Neural progenitor cell (in vitro differentiated cells): ENCODE measurements at regions not wholly inside any gene's neighbourhood (a gene's known extent, or its start where the extent isn't known, plus 50 kb on each side); places are given as distances from the start of the nearest gene placed in this dataset.
A peak's percentile ranks its signal among the peaks of the same experiment; 100 is the strongest.
"Not testable (repeated sequence)": the region's sequence is repeated elsewhere in the genome, so short reads cannot be mapped to it uniquely, and the experiment has no call there.

Experiments used
- DNase-seq: peaks from one replicate; pipeline ENCODE4 v3.0.0-alpha.2; 2016; ENCODE audit warnings: low spot score
- H2AFZ ChIP-seq: fragments of 200-600 bp; sonication (generic); replicated peaks from 2 replicates; pipeline ENCODE4 v1.6.1; 2016; ENCODE audit warnings: antibody characterized with exemption
- H3F3A ChIP-seq: fragments of 200-600 bp; sonication (generic); 2 replicates; pipeline ENCODE4 v1.6.1; 2016; ENCODE audit warnings: antibody characterized with exemption, low read depth
- H3K27ac ChIP-seq: fragments of 200-600 bp; sonication (generic); 2 replicates; pipeline ENCODE4 v1.5.1; 2016; ENCODE audit warnings: mild to moderate bottlenecking
- H3K27me3 ChIP-seq: fragments of 200-600 bp; sonication (generic); 2 replicates; pipeline ENCODE4 v1.6.1; 2016; ENCODE audit warnings: mild to moderate bottlenecking, moderate library complexity
- H3K36me3 ChIP-seq: fragments of 200-600 bp; sonication (generic); 2 replicates; pipeline ENCODE4 v1.5.1; 2016
- H3K4me1 ChIP-seq: fragments of 200-600 bp; sonication (generic); 2 replicates; pipeline ENCODE4 v1.6.1; 2016; ENCODE audit warnings: mixed run types
- H3K4me2 ChIP-seq: fragments of 200-600 bp; sonication (generic); 2 replicates; pipeline ENCODE4 v1.6.1; 2016
- H3K4me3 ChIP-seq: fragments of 200-600 bp; sonication (generic); 2 replicates; pipeline ENCODE4 v1.5.1; 2016
- H3K79me2 ChIP-seq: fragments of 200-600 bp; sonication (generic); 2 replicates; pipeline ENCODE4 v1.6.1; 2016; ENCODE audit warnings: low read depth
- H3K9ac ChIP-seq: fragments of 200-600 bp; sonication (generic); 2 replicates; pipeline ENCODE4 v1.6.1; 2016
- H3K9me3 ChIP-seq: fragments of 200-600 bp; sonication (generic); 2 replicates; pipeline ENCODE4 v1.5.1; 2016; ENCODE audit warnings: low read depth
- H4K20me1 ChIP-seq: fragments of 200-600 bp; sonication (generic); 2 replicates; pipeline ENCODE4 v1.6.1; 2016; ENCODE audit warnings: low read depth
- H3K27ac Mint-ChIP-seq: 3 replicates; pipeline ENCODE4 v1.8.0; 2021; ENCODE audit warnings: mixed read lengths
- H3K27me3 Mint-ChIP-seq: 2 replicates; pipeline ENCODE4 v1.8.0; 2022; ENCODE audit warnings: low read depth, mild to moderate bottlenecking, inconsistent platforms, moderate library complexity, mixed read lengths; ENCODE audit not compliant: insufficient read depth
- H3K36me3 Mint-ChIP-seq: 3 replicates; pipeline ENCODE4 v1.8.0; 2021; ENCODE audit warnings: mixed read lengths
- H3K4me1 Mint-ChIP-seq: 3 replicates; pipeline ENCODE4 v1.8.0; 2021; ENCODE audit warnings: mixed read lengths
- H3K4me3 Mint-ChIP-seq: 3 replicates; pipeline ENCODE4 v1.8.0; 2021; ENCODE audit warnings: mild to moderate bottlenecking, moderate library complexity, mixed read lengths
- H3K9me3 Mint-ChIP-seq: 3 replicates; pipeline ENCODE4 v1.8.0; 2020; ENCODE audit warnings: mixed read lengths
- TF ChIP-seq, protein P1 (sequence below): fragments of 200-600 bp; sonication (generic); IDR thresholded peaks from 2 replicates; pipeline ENCODE4 v1.5.1; 2017; ENCODE audit warnings: antibody characterized with exemption, mild to moderate bottlenecking

DNA sequence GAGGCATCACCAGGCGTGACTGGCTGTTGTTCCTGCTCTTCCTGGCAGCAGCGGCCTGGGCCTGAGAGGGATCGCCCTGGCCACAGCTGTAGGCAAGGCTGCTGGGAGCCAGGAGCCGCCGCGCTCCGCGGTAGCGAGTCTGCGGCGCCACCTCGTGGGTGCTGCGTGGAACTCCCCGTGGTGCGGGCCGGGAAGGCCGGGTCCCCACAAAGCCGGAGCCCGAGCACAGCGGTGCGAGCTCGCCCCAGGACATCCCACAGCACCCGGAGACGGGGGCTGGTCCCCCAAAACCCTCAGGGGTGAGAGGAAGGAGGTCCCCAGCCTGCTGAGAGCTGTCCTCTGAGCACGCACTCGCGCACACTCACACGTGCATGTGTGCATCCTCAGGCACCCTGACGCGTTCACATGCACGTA, 320.0 kb upstream of the PLGLB1 start:
- not testable (repeated sequence) for H3K4me3 ChIP-seq, H4K20me1 ChIP-seq, H3K4me1 ChIP-seq, H3K9ac ChIP-seq, H3K27me3 ChIP-seq, H3K9me3 Mint-ChIP-seq, H3K4me3 Mint-ChIP-seq, H3K4me1 Mint-ChIP-seq, H3K27ac ChIP-seq, H3F3A ChIP-seq, H3K9me3 ChIP-seq, H3K4me2 ChIP-seq, H3K27ac Mint-ChIP-seq, H3K27me3 Mint-ChIP-seq, H3K36me3 ChIP-seq, H3K36me3 Mint-ChIP-seq, H3K79me2 ChIP-seq, H2AFZ ChIP-seq
- TF ChIP-seq, protein P1, sequence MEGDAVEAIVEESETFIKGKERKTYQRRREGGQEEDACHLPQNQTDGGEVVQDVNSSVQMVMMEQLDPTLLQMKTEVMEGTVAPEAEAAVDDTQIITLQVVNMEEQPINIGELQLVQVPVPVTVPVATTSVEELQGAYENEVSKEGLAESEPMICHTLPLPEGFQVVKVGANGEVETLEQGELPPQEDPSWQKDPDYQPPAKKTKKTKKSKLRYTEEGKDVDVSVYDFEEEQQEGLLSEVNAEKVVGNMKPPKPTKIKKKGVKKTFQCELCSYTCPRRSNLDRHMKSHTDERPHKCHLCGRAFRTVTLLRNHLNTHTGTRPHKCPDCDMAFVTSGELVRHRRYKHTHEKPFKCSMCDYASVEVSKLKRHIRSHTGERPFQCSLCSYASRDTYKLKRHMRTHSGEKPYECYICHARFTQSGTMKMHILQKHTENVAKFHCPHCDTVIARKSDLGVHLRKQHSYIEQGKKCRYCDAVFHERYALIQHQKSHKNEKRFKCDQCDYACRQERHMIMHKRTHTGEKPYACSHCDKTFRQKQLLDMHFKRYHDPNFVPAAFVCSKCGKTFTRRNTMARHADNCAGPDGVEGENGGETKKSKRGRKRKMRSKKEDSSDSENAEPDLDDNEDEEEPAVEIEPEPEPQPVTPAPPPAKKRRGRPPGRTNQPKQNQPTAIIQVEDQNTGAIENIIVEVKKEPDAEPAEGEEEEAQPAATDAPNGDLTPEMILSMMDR, result peak; percentile 59
- DNase-seq, result peak; percentile 78

DNA sequence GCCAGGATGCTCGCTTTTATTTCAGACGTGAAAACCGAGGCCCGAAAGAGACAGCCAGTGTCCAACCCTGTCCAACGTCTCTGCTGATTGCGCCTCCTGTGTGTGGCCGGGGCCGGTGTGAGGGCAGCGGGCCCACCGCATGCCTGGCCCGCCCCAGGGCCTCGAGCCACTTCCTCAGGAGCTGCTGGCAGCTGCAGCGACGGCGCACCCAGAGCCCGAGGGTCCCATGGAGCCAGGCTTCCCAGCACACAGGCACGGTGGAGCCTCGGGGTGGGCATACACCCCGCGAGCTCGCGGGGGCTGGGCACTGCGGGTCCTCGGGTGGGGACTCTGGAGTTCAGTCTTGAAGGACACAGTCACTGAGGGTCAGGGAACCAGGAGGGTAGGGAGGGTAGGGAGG, 320.5 kb upstream of the PLGLB1 start:
- H2AFZ ChIP-seq, H3K9ac ChIP-seq, H3K4me3 ChIP-seq, H3K36me3 ChIP-seq, H3K27me3 Mint-ChIP-seq, H3K4me3 Mint-ChIP-seq, H3K27me3 ChIP-seq, H3K4me2 ChIP-seq, H3F3A ChIP-seq, H4K20me1 ChIP-seq, H3K27ac ChIP-seq, H3K9me3 Mint-ChIP-seq, H3K9me3 ChIP-seq, H3K36me3 Mint-ChIP-seq, H3K27ac Mint-ChIP-seq, H3K79me2 ChIP-seq, H3K4me1 ChIP-seq: not testable (repeated sequence)
- peaks cover 11% of the 10 kb centered on the region for H3K4me1 Mint-ChIP-seq
- DNase-seq, result peak; percentile 2

DNA sequence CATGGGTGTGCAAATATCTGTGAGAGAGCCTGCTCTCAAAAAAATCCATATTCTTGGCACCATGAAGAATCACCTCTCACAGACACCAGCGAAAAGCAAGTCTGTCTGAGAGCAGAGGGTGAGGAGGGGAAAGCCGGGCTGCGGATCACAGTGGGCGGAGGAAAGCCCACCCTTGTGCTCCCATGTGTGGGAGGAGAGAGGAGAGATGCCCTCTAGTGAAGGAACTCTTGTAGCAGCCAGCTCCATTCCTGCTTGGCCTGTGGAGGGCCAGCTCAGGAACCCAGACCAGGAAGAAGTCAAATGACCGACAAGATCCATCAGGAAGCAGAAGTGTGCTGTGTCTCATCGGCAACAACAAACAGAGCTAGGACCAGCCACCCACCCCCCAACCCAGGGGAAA, 321.7 kb upstream of the PLGLB1 start:
- H3K36me3 ChIP-seq, H3F3A ChIP-seq, H3K9me3 ChIP-seq, H3K4me3 ChIP-seq, H3K79me2 ChIP-seq, H3K27me3 ChIP-seq, H3K4me3 Mint-ChIP-seq, H3K27ac ChIP-seq, H3K4me1 ChIP-seq, H4K20me1 ChIP-seq, H3K9ac ChIP-seq, H3K27me3 Mint-ChIP-seq, H3K4me2 ChIP-seq, H3K27ac Mint-ChIP-seq, H3K9me3 Mint-ChIP-seq, H2AFZ ChIP-seq, H3K36me3 Mint-ChIP-seq: not testable (repeated sequence)
- DNase-seq, result peak; percentile 9
- peaks cover 14% of the 10 kb centered on the region for H3K4me1 Mint-ChIP-seq
- TF ChIP-seq, protein P1, result peak; percentile 12

DNA sequence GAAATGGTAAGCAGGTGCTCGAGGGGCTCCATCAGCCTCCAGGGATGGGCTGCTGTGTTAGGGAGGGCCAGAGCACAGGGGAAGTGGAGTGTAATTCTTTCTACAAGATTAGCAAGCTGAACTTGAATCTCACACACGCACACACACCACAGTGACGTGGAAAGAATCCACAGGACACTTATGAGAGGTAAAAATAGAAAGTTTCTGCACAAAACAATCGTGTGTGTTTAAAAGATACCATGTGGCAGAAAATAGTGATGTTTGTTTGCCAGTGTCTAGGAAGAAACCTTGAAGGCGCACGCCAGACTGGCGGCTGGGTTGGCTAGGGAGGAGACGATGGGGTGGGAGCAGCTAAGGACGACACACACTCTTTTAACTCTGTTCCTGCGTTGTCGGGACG, 323.6 kb upstream of the PLGLB1 start:
- H3K27ac ChIP-seq, H3K27me3 Mint-ChIP-seq, H3K36me3 ChIP-seq, H3K27ac Mint-ChIP-seq, H3K4me1 ChIP-seq, H3K9me3 ChIP-seq, H3K4me3 ChIP-seq, H3K4me2 ChIP-seq, H3K27me3 ChIP-seq, H3K36me3 Mint-ChIP-seq, H3F3A ChIP-seq, H3K79me2 ChIP-seq, H4K20me1 ChIP-seq, H3K4me3 Mint-ChIP-seq, H2AFZ ChIP-seq, H3K9me3 Mint-ChIP-seq, DNase-seq, H3K9ac ChIP-seq: not testable (repeated sequence)
- H3K4me1 Mint-ChIP-seq, result peaks cover 14% of the 10 kb centered on the region

DNA sequence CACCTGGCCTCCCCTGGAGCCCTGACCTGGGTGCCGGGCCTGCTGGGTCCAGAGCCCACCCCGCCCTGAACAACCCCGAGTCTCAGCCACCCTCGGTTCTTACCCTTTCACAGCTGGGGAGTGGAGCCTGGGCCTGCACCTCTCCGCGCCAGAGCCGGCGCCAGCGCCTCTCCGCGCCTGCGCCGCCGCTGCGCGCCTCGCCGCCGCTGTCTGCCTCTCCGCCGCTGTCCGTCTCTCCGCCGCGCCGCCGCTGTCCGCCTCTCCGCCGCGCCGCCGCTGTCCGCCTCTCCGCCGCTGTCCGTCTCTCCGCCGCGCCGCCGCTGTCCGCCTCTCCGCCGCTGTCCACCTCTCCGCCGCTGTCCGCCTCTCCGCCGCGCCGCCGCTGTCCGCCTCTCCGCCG, 326.9 kb upstream of the PLGLB1 start:
- H4K20me1 ChIP-seq, H3K9ac ChIP-seq, H3K27me3 ChIP-seq, H3K27me3 Mint-ChIP-seq, H3K79me2 ChIP-seq, H2AFZ ChIP-seq, H3K9me3 Mint-ChIP-seq, H3K4me1 ChIP-seq, H3K4me1 Mint-ChIP-seq, H3K9me3 ChIP-seq, H3K27ac ChIP-seq, H3K36me3 ChIP-seq, H3F3A ChIP-seq, H3K27ac Mint-ChIP-seq, H3K36me3 Mint-ChIP-seq: not testable (repeated sequence)
- H3K4me3 Mint-ChIP-seq, result peak overlapping the region; percentile 83
- Histone ChIP-seq H3K4me2 (peak overlapping the region; percentile 67), H3K4me3 (peak overlapping the region; percentile 49)
- DNase-seq, result peak; percentile 28

DNA sequence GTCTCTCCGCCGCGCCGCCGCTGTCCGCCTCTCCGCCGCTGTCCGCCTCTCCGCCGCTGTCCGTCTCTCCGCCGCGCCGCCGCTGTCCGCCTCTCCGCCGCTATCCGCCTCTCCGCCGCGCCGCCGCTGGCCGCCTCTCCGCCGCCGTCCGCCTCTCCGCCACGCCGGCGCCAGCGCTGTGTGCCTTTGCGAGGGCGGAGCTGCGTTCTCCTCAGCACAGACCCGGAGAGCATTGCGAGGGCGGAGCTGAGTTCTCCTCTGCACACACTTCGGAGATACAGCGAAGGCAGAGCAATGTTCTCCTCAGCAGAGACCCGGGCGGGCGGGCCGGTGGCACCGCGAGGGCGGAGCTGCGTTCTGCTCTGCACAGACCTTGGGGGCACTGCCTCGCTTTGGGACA, 327.4 kb upstream of the PLGLB1 start:
- not testable (repeated sequence) for H3K27ac ChIP-seq, H3K9me3 ChIP-seq, H3K9me3 Mint-ChIP-seq, H3K27me3 ChIP-seq, H3F3A ChIP-seq, H3K4me1 Mint-ChIP-seq, H3K36me3 ChIP-seq, H4K20me1 ChIP-seq, H3K27me3 Mint-ChIP-seq, H3K27ac Mint-ChIP-seq, H3K36me3 Mint-ChIP-seq, H3K9ac ChIP-seq, H3K79me2 ChIP-seq, H3K4me1 ChIP-seq, H2AFZ ChIP-seq
- H3K4me3 Mint-ChIP-seq, result peak overlapping the region; percentile 83
- Histone ChIP-seq H3K4me2 (peak overlapping the region; percentile 67), H3K4me3 (peak overlapping the region; percentile 49)
- DNase-seq, result peak; percentile 53

DNA sequence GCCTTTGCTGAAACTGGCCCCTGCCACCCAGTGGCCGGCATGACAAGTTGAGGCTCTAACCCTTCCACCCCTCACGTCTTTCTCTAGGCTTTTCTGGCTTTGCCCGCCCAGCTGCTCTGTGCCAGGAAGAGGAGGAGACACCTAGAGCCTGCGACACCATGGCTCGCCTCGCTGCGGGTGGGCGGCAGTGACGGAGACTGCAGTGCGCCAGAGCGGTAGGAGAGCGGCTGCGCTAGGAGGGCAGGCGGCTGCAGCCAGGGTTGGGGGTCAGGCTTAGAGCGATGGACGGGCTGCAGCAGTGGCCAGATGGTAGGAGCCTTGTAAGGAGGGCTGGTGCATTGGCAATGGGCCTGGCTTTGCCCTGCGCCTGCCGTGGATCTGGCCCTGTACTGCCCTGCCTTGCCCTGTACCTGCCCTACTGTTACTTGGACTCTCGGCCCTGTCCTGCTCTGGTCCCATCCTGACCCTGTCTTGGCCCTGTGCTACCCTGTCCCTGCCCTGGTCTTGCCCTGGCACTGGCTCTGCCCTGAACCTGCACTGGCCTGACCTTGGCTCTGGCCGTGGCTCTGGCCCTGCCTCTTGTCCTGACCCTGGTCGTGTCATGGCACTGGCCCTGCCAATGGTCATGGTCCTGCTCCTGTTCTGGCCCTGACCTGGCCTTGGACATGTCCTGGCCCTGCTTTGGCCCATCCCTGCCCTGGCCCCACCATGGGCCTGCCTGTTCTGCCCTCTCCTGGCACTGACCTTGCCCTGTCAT, 330.7 kb upstream of the PLGLB1 start:
- H3K79me2 ChIP-seq, H3K36me3 ChIP-seq, H3K4me2 ChIP-seq, H3K9me3 Mint-ChIP-seq, H3K27ac ChIP-seq, H3K27me3 Mint-ChIP-seq, DNase-seq, H3K27ac Mint-ChIP-seq, H3F3A ChIP-seq, H3K36me3 Mint-ChIP-seq, H3K4me3 ChIP-seq, H3K4me3 Mint-ChIP-seq, H3K4me1 Mint-ChIP-seq, H3K27me3 ChIP-seq, H2AFZ ChIP-seq, H3K9me3 ChIP-seq, H4K20me1 ChIP-seq, H3K4me1 ChIP-seq, H3K9ac ChIP-seq: not testable (repeated sequence)
